LNCaP clone FGC (cell line): ENCODE measurements at regions not wholly inside any gene's neighbourhood (a gene's known extent, or its start where the extent isn't known, plus 50 kb on each side); places are given as distances from the start of the nearest gene placed in this dataset.

Experiments used
- DNase-seq: peaks from one replicate; pipeline ENCODE4 v3.0.0-alpha.2; 2011; ENCODE audit warnings: low read depth
- H3K4me3 ChIP-seq: 2 replicates; pipeline ENCODE4 v1.5.1; 2011; ENCODE audit warnings: mild to moderate bottlenecking, low read depth, low read length, control low read depth
- TF ChIP-seq, protein P1 (sequence below): IDR thresholded peaks from 2 replicates; pipeline ENCODE4 v1.5.1; 2012; ENCODE audit warnings: mild to moderate bottlenecking; ENCODE audit not compliant: control insufficient read depth, insufficient read depth; ENCODE audit errors: extremely low read depth

DNA sequence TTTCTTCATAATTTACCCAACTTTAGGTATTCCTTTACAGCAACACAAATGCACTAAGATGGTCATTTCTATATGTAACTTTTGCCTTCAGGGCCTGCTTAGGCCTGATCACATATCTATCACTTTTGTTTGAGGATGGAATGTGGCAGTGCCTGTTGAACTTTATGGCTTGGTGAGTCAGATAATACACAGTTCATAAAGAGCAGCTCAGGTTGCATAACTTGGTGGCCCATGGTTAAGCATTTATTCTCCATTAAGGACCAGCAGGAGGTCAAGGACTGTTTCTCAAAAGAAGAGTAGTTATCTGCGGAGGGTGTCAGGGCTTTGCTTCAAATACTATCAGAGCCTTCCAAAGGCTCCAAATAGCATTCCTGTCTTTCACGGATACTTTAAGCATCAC lies 124.1 kb upstream of the PDHA2 start:
- no peak for DNase-seq
- H3K4me3 ChIP-seq: no peak overlapping the region
- TF ChIP-seq, protein P1, sequence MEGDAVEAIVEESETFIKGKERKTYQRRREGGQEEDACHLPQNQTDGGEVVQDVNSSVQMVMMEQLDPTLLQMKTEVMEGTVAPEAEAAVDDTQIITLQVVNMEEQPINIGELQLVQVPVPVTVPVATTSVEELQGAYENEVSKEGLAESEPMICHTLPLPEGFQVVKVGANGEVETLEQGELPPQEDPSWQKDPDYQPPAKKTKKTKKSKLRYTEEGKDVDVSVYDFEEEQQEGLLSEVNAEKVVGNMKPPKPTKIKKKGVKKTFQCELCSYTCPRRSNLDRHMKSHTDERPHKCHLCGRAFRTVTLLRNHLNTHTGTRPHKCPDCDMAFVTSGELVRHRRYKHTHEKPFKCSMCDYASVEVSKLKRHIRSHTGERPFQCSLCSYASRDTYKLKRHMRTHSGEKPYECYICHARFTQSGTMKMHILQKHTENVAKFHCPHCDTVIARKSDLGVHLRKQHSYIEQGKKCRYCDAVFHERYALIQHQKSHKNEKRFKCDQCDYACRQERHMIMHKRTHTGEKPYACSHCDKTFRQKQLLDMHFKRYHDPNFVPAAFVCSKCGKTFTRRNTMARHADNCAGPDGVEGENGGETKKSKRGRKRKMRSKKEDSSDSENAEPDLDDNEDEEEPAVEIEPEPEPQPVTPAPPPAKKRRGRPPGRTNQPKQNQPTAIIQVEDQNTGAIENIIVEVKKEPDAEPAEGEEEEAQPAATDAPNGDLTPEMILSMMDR: no peak

DNA sequence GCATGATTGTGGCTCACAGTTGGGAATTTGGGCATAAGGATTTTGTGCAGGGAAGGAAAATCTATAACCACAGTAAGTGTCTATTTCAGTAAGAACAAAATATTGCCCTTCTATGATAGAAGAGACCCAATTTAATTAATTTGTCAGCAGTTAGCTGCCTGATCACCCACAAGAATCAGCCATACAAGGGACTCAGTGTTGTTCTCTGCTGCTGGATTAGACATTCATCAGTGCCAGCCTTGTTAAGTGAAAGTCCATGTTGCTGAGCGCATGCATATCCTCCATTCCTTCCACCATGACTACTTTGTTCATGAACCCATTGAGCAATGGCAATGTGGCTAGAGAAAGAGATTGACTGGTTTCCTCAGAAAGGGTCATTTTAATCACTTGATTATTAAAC lies 125.3 kb upstream of the PDHA2 start:
- H3K4me3 ChIP-seq: no peak overlapping the region
- no peak for DNase-seq
- TF ChIP-seq, protein P1: no peak

DNA sequence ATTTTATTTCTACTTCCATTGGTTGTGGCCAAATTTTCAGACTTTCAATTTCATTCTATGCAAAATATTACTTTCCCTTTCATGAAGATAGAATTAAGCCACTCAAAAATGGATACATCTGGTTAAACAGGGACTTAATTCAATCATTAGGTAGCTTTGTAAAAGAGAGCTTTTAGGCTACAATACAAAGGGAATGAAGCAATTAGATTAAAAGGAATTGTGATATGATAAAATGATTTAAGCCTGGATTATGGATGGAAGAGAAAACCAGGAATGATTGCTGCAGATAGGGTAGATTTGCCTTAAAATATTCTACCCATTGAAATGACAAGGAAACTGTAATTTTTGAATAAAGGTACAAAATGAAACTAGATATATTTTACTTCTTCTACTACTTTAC lies 134.6 kb upstream of the PDHA2 start:
- TF ChIP-seq, protein P1: no peak
- DNase-seq: no peak
- no peak overlapping the region for H3K4me3 ChIP-seq

DNA sequence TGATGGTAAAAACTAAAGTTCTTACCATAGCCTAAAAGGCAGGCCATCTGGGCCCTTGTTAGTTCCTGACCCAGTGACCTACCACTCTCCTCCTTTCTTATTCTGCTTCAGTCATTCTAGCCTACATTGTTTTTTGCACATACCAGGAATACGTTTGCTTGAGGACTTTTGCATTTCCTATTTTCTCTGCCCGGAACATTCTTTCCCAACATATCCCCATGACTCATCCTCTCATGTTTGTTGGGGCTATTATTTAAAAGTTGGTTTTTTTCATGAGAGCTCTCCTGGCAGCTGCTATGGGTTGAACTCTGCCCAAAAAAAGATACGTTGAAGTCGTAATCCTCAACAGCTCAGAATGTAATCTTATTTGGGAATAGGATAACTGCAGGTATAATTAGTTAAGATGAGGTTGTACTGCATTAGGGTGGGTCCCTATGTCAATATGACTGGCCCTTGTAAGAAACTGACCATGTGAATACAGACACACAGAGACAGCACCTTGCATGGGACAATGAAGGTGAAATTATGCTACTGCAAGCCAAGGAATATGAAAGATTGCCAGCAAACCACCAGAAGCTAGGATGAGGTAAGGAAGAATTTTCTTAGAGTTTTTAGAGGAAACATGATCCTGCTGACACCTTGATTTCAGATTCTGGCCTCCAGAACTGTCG lies 138.3 kb upstream of the PDHA2 start:
- no peak overlapping the region for H3K4me3 ChIP-seq
- TF ChIP-seq, protein P1: no peak
- no peak for DNase-seq

DNA sequence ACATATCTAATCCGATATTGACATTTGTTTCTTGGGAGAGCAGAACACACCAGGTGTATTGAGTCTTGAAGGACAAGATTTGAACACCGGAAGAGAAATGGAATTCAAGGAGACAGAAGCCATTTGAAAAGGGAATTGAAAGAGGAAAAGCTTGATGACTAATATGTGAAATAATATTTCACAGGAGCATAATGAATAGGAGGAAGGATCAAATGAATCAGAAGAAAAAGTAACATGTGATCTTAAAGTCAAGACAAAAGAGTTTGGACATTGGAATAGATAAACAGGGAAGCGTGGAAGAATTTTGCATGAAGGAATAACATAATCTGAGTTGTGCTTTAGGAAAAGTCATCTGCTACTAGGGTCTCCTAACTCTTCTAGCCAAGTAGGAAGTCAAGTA lies 145.5 kb upstream of the PDHA2 start:
- no peak overlapping the region for H3K4me3 ChIP-seq
- DNase-seq: no peak
- TF ChIP-seq, protein P1: no peak

DNA sequence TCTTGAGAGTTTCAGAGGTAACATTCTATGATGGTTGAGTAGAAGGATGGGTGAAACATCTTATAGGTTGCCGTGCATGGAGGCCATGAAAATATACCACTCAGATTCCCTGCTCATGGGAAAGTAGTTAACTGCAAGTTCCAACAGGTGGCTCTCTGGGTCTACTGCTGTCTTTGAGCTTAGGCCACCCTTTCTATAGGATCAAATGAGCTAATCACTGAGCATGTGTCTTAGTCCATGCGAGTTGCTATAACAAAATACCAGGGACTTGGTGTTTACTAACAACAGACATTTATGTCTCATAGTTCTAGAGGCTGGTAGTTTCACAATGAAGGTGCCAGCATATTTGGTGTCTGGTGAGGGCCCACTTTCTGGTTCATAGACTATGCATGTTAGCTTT lies 144.8 kb upstream of the UNC5C start:
- TF ChIP-seq, protein P1: peak; percentile 14; the same call in 1 of the 2 replicates
- H3K4me3 ChIP-seq: no peak overlapping the region
- no peak for DNase-seq

DNA sequence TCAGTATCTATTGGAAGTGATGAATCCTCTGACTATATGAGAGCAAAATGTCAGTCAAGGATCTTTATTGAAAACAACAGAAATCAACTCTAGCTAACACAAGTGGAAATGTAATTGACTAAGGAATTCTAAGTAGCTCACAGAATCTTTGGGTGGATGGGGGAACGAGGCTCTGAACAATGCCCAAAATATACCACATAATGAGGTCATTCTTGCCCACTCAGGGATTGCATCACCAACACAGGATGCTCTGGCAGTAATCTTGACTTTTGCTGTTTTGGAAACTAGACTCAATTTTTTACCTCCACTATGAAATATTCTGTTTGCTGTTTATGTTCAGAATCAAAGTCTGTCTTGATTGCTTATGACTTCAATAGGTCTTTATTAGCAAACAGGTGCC lies 127.4 kb upstream of the UNC5C start:
- no peak for DNase-seq

More for the DNA sequence above, 127.4 kb upstream of the UNC5C start:
- TF ChIP-seq, protein P1: no peak
- no peak overlapping the region for H3K4me3 ChIP-seq
